ENCODE measurements at regions not wholly inside any gene's neighbourhood (a gene's known extent, or its start where the extent isn't known, plus 50 kb on each side); places are given as distances from the start of the nearest gene placed in this dataset.

- no peak for TF ChIP-seq HMGXB4 (CRISPR knock-in tag; IDR thresholded peaks at IDR 0.05; ENCODE audit: borderline replicate concordance)
- TF ChIP-seq CHD4 (IDR thresholded peaks at IDR 0.05; ENCODE audit: borderline replicate concordance), result no peak
- TF ChIP-seq TFCP2L1 (CRISPR knock-in tag; IDR thresholded peaks at IDR 0.05), result no peak
- TF ChIP-seq RFX5 (IDR thresholded peaks at IDR 0.05), result no peak
- TF ChIP-seq CHD2 (IDR thresholded peaks at IDR 0.05; ENCODE audit: low read length, partially characterized antibody), result no peak
- no peak for TF ChIP-seq KDM1A (IDR thresholded peaks at IDR 0.05; ENCODE audit: low read depth)
- TF ChIP-seq RARB (CRISPR knock-in tag; IDR thresholded peaks at IDR 0.05), result no peak
- TF ChIP-seq NR3C1 (IDR thresholded peaks at IDR 0.05), result no peak
- no peak for TF ChIP-seq CEBPB (IDR thresholded peaks at IDR 0.05)
- TF ChIP-seq ESRRA (IDR thresholded peaks at IDR 0.05; ENCODE audit: borderline replicate concordance, low read length), result no peak
- no peak for TF ChIP-seq EHF (CRISPR knock-in tag; IDR thresholded peaks at IDR 0.05)
- no peak for TF ChIP-seq HEYL (CRISPR knock-in tag; IDR thresholded peaks at IDR 0.05)
- H3K4me3 ChIP-seq, result no peak overlapping the region
- 8% methylated on average over 2 of the region's 2 CpGs for WGBS (ENCODE audit: missing lambda C conversion rate)
- ATAC-seq (no peak), DNase-seq (ENCODE audit: low read depth in 1 of 2, low spot score in 1 of 2) (no peak), FAIRE-seq (no peak)
- H3K9me3 ChIP-seq, result no peaks in the 10 kb centered on the region
- no peak overlapping the region for H3K27ac ChIP-seq
- POLR2A ChIA-PET, result no interaction called here
- H3K4me2 ChIP-seq, result no peak overlapping the region
- CTCF ChIA-PET, result no interaction called here
- no peaks in the 10 kb centered on the region for H3K4me1 ChIP-seq
These were observed 402.2 kb upstream of the TCF4 start for GRCh38 chr18:55990186-55990585.

GRCh38 chr18:55988537-55988936 is 400.5 kb upstream of the TCF4 start:
- Histone ChIP-seq H3K4me2 (no peak overlapping the region), H3K4me1 (no peaks in the 10 kb centered on the region), H3K27ac (no peak overlapping the region), H3K4me3 (no peak overlapping the region), H3K9me3 (0 out of 3 replicates have a peak, but pooled peaks cover 4% of the 10 kb centered on the region)
- no peak for FAIRE-seq
- TF ChIP-seq ZC3H11A (IDR thresholded peaks at IDR 0.05) (no peak), SMC3 (IDR thresholded peaks at IDR 0.05) (no peak), E2F6 (IDR thresholded peaks at IDR 0.05; ENCODE audit: borderline replicate concordance, low read depth) (no peak), FOXS1 (CRISPR knock-in tag; IDR thresholded peaks at IDR 0.05) (no peak), NR3C1 (IDR thresholded peaks at IDR 0.05) (no peak), KDM5A (IDR thresholded peaks at IDR 0.05) (no peak), FOSB (CRISPR knock-in tag; IDR thresholded peaks at IDR 0.05) (no peak), FOSL2 (IDR thresholded peaks at IDR 0.05) (no peak), FOSL2 (CRISPR knock-in tag; IDR thresholded peaks at IDR 0.05) (no peak), RFX5 (IDR thresholded peaks at IDR 0.05) (no peak), EHMT2 (IDR thresholded peaks at IDR 0.05; ENCODE audit: low read depth) (no peak), EHF (CRISPR knock-in tag; IDR thresholded peaks at IDR 0.05) (no peak), REST (IDR thresholded peaks at IDR 0.05) (no peak), POLR2AphosphoS2 (conservative IDR thresholded peaks at IDR 0.05; ENCODE audit: low read length) (no peak), POLR2A (IDR thresholded peaks at IDR 0.05; ENCODE audit: low read length) (no peak), CTCF (IDR thresholded peaks at IDR 0.05) (no peak), RCOR1 (IDR thresholded peaks at IDR 0.05; ENCODE audit: low read depth, low read length) (no peak), HDAC2 (IDR thresholded peaks at IDR 0.05) (no peak), USF2 (IDR thresholded peaks at IDR 0.05) (no peak), KDM1A (IDR thresholded peaks at IDR 0.05; ENCODE audit: low read depth) (no peak)
- WGBS (ENCODE audit: missing lambda C conversion rate), result 43% methylated on average over 2 of the region's 2 CpGs
- DNase-seq (ENCODE audit: low read depth in 1 of 2, low spot score in 1 of 2), result no peak
- CTCF ChIA-PET, result no interaction called here
- ATAC-seq, result no peak
- POLR2A ChIA-PET, result no interaction called here
